GM18909 (cell line): ENCODE measurements at regions not wholly inside any gene's neighbourhood (a gene's known extent, or its start where the extent isn't known, plus 50 kb on each side); places are given as distances from the start of the nearest gene placed in this dataset.

Source experiments
- ATAC-seq: cut with Tn5 transposase; IDR thresholded peaks from one replicate; pipeline ENCODE4 v1.9.1; 2021; ENCODE audit warnings: mild to moderate bottlenecking; ENCODE audit not compliant: unreplicated experiment, poor library complexity

DNA sequence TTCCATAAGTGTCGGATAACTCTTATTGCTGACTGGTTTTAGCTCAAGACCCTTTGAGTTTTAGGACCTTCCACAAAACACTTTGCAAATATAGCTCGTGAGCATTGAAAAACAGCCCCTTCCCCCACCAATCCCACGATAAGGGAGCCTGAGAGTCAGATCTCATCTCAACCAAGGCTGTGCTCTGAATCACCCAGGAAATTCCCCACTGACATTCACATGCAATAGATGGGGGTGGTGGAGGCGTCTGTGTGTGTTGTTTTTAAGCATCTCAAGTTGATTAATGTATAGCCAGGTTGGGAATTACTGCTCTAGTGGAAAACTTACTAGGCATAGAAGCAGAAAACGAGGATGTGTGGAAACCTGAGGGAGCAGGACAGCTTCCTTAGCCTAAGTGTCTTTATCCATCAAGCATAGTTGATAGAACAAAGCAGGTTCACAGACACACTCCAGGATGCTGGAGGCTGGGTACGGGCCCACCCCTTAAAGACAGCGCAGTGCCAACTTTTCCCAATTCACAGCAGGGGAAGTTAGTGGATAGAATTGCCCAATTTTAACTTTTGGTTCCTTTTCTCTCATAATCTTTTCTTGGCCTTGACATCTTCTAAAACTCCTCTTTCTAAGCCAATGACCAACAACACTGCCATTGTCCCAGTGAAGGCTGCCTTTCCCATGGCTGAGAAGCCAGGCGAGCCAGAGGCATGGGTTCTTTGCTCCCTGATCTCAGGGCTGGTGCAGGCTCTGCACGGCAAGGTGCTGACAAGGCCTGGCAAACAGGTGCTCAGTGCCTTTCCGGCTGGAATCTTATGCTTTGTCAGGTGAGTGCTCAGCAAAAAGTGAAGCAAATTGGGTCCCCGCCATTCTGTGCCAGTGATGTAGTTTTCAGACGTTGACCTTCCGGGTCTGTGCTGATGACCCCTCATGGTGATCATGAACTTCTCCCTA is 98.5 kb upstream of the INSIG1 start:
- peak; percentile 82 for ATAC-seq

GRCh38 chr7:155201325-155202087 is 96.2 kb upstream of the INSIG1 start:
- ATAC-seq, result no peak

GRCh38 chr7:155202106-155202871 is 95.4 kb upstream of the INSIG1 start:
- ATAC-seq, result no peak

- ATAC-seq, result no peak
Measured at GRCh38 chr7:155203059-155203881, 94.4 kb upstream of the INSIG1 start.

DNA sequence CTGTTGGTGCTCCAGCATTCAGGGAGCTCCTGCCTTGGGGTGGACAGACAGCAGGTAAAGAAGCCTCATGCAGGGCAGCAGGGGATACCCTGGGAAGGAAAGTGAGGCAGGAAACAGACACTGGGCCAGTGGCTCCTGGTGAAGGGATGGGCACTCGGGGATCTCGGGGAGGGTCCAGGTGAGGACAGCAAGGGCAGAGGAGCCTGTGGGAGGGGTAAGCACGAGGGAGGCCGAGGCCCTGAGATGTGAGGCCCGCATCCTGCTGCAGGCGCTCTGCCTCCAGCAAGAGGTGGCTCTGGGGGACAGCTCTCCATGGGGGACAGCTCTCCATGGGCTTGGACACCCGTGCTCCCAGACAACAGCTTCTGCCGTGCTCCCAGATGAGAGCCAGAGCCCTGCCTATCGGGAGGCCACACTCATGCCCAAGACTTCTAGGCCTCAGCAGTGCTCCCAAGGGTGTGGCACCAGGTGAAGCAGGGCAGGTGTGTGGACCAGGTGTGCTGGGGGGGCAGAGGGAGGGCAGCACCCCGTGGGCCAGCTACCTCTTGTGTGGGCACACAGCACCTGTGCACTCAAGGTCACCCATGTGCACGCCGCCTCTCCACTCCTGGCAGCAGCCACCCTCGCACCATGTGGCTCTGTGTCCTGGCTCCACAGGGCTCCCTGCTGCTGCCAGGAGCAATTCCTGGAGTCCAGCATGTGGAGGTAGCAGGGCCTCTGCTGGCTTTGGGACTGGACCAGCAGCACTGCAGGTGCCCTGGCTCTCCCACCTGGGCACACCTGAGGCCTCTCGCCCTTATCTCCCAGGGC is 93.6 kb upstream of the INSIG1 start:
- ATAC-seq, result no peak

DNA sequence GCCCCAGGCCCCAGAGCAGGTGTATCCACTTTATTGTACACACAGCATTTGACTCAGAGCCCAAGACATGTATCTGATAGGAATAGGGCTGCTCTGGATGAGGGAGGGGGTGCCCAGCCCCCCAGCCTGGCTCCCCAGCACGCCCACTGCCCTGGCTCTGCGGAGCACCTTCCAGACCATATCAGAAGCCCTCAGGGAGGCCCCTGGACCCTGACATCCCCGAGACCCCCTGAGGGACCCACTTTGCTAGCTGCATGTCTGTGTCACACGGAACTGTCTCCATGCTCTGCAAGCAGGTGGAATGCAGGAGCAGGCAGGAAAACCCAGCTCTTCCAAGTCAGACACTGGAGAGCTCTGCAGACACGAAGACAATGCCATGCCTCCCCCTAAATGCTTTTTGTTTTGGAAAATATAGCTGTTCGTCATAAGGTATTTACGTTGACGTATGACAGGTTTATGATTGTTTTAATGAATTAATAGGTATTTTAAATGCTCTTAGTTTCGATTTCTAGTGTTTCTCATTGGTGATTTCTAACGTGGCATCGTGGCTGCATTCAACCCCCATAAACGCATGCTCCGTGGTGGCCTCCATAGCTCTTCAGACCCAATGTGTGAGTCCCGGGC is 92.8 kb upstream of the INSIG1 start:
- no peak for ATAC-seq

DNA sequence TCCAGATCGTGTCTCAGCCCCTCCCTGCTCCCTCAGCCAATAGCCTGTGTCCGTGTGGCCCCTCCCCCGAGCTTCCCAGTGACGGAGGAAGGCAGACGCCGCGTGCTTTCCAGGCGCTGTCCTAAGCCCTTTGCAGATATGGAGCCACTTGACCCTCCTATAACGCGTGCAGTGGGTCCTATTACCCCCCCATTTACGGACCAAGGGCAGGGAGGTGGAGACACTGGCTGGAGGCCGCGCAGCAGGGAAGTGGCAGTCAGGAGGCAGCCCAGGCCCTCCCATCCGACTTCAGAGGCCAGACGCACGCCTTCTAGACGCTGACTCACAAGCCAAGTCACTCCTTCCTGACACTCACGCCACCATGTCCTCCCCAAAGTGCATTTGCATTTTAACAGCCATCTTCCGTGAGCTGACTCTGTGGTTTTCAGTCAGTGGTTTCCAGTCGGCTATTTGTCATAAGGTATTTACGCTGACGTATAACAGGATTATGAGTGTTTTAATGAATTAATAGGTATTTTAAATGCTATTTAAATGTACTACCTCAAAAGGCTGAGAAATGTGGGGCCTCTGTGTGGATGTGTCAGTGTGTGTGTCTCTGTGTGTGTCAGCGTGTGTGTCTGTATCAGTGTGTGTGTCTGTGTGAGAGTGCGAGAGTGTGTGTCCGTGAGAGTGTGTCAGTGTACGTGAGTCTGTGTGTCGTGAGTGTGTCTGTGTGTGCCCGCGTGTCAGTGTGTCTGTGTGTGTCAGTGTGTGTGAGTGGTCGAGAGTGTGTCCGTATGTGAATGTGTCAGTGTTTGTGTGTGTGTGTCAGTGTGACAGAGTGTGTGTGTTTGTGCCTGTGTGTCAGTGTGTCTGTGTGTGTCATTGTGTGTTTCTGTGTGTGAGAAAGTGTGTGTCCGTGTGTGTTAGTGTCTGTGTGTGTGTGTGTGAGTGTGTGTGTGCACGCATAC is 92.0 kb upstream of the INSIG1 start:
- ATAC-seq, result peak; percentile 90

- peak; percentile 43 for ATAC-seq
Measured at GRCh38 chr7:155206318-155207020, 91.2 kb upstream of the INSIG1 start.

- ATAC-seq, result no peak
Measured at GRCh38 chr7:155207326-155208002, 90.2 kb upstream of the INSIG1 start.

DNA sequence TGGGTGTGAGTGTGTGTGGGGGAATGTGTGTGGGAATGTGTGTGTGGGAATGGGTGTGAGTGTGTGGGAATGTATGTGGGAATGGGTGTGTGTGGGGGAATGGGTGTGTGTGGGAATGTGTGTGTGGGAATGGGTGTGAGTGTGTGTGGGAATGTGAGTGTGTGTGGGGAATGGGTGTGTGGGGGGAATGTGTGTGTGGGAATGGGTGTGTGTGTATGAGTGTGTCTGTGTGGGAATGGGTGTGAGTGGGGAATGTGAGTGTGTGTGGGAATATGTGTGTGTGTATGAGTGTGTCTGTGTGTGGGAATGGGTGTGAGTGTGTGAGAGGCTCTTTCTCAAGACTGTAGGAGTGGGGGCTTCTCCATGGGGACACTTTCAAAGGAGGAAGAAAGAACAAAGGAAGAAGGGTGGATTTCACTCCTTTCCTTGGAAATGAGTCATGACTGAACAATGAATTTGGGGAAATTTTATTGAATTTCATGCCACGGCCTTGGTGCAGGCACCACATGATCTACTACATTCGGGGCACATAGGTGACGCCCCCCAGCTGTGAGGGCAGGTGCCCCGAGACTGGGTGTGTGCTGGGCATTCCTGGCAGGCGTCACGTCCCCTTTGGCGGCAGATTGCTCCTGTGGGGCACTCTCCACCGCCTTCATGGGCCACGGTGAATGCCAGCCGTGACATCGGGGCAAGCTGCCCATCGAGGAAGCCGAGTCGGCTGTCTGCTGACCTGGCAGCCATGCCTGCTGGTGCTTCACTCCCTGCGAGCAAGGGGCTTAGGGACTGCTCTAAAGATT is 88.8 kb upstream of the INSIG1 start:
- ATAC-seq, result no peak

GRCh38 chr7:155209478-155210319 is 88.0 kb upstream of the INSIG1 start:
- no peak for ATAC-seq

- no peak for ATAC-seq
Measured at GRCh38 chr7:155210356-155210755, 87.3 kb upstream of the INSIG1 start.

- no peak for ATAC-seq
Measured at GRCh38 chr7:155211173-155211572, 86.5 kb upstream of the INSIG1 start.

GRCh38 chr7:155211761-155212160 is 85.9 kb upstream of the INSIG1 start:
- ATAC-seq, result no peak
